GM23338 (cell line): ENCODE measurements at regions not wholly inside any gene's neighbourhood (a gene's known extent, or its start where the extent isn't known, plus 50 kb on each side); places are given as distances from the start of the nearest gene placed in this dataset.

Experiments used
- ATAC-seq: fragments of 200-7000 bp; cut with Tn5 transposase; 3 replicates; pipeline ENCODE4 v1.9.1; 2020
- DNase-seq: peaks from one replicate; pipeline ENCODE4 v3.0.0-alpha.2; 2015; ENCODE audit warnings: low spot score
- H2AFZ ChIP-seq: fragments of 200-600 bp; sonication (generic); 2 replicates; pipeline ENCODE4 v1.8.0; 2016; ENCODE audit warnings: antibody characterized with exemption, mild to moderate bottlenecking, moderate library complexity
- H3F3A ChIP-seq: fragments of 200-600 bp; sonication (generic); replicated peaks from 2 replicates; pipeline ENCODE4 v1.8.0; 2017; ENCODE audit warnings: antibody characterized with exemption, mixed run types, low read depth
- H3K27ac ChIP-seq: fragments of 200-600 bp; sonication (generic); 2 replicates; pipeline ENCODE4 v1.6.1; 2016; ENCODE audit warnings: low read depth
- H3K27me3 ChIP-seq: fragments of 200-600 bp; sonication (generic); 2 replicates; pipeline ENCODE4 v1.8.0; 2016; ENCODE audit warnings: mild to moderate bottlenecking, mixed run types, moderate library complexity; ENCODE audit not compliant: insufficient read depth
- H3K36me3 ChIP-seq: fragments of 200-600 bp; sonication (generic); 2 replicates; pipeline ENCODE4 v1.8.0; 2016; ENCODE audit warnings: mild to moderate bottlenecking; ENCODE audit not compliant: insufficient read depth
- H3K4me1 ChIP-seq: fragments of 200-600 bp; sonication (generic); 2 replicates; pipeline ENCODE4 v1.8.0; 2016; ENCODE audit warnings: mild to moderate bottlenecking, moderate library complexity; ENCODE audit not compliant: insufficient read depth
- H3K4me2 ChIP-seq: fragments of 200-600 bp; sonication (generic); 2 replicates; pipeline ENCODE4 v1.7.1; 2017; ENCODE audit warnings: mixed run types
- H3K4me3 ChIP-seq: fragments of 200-600 bp; sonication (generic); 2 replicates; pipeline ENCODE4 v1.6.1; 2016; ENCODE audit warnings: mixed run types
- H3K79me2 ChIP-seq: fragments of 200-600 bp; sonication (generic); replicated peaks from 2 replicates; pipeline ENCODE4 v1.8.0; 2017; ENCODE audit warnings: mild to moderate bottlenecking; ENCODE audit not compliant: insufficient read depth
- H3K9me2 ChIP-seq: fragments of 200-600 bp; sonication (generic); 2 replicates; pipeline ENCODE4 v1.8.0; 2017; ENCODE audit not compliant: insufficient read depth
- H4K20me1 ChIP-seq: fragments of 200-600 bp; sonication (generic); replicated peaks from 2 replicates; pipeline ENCODE4 v1.8.0; 2017; ENCODE audit warnings: mild to moderate bottlenecking; ENCODE audit not compliant: insufficient read depth
- H3K27ac Mint-ChIP-seq: 2 replicates; pipeline ENCODE4 v1.8.0; 2020; ENCODE audit warnings: inconsistent platforms, mild to moderate bottlenecking, moderate library complexity, mixed read lengths
- H3K27me3 Mint-ChIP-seq: 3 replicates; pipeline ENCODE4 v1.8.0; 2022; ENCODE audit warnings: low read depth, mild to moderate bottlenecking, moderate library complexity, mixed read lengths, inconsistent platforms; ENCODE audit not compliant: insufficient read depth, poor library complexity
- H3K36me3 Mint-ChIP-seq: 3 replicates; pipeline ENCODE4 v1.8.0; 2021; ENCODE audit warnings: low read depth, mild to moderate bottlenecking, inconsistent platforms, moderate library complexity, mixed read lengths
- H3K4me1 Mint-ChIP-seq: 3 replicates; pipeline ENCODE4 v1.8.0; 2020; ENCODE audit warnings: mild to moderate bottlenecking, inconsistent platforms, mixed read lengths
- H3K4me3 Mint-ChIP-seq: 3 replicates; pipeline ENCODE4 v1.8.0; 2021; ENCODE audit warnings: moderate library complexity, mild to moderate bottlenecking, inconsistent platforms, mixed read lengths
- H3K9me3 Mint-ChIP-seq: 3 replicates; pipeline ENCODE4 v1.8.0; 2020; ENCODE audit warnings: moderate library complexity, mild to moderate bottlenecking, inconsistent platforms, mixed read lengths
- CREB1 ChIP-seq: fragments of 250-450 bp; sonication (Bioruptor Pico); IDR thresholded peaks from 2 replicates; pipeline ENCODE4 v1.5.0; 2020; ENCODE audit warnings: low read depth, mild to moderate bottlenecking, moderate library complexity
- EZH2 ChIP-seq: fragments of 200-600 bp; sonication (generic); IDR thresholded peaks from one replicate; pipeline ENCODE4 v1.8.0; 2017; ENCODE audit warnings: antibody characterized with exemption, mild to moderate bottlenecking, low read depth; ENCODE audit not compliant: unreplicated experiment
- JUNB ChIP-seq: IDR thresholded peaks from one replicate; pipeline ENCODE4 v1.6.1; 2016; ENCODE audit warnings: antibody characterized with exemption; ENCODE audit not compliant: unreplicated experiment
- NANOG ChIP-seq: IDR thresholded peaks from 2 replicates; pipeline ENCODE4 v1.6.1; 2016; ENCODE audit warnings: antibody characterized with exemption, borderline replicate concordance
- POLR2AphosphoS5 ChIP-seq: IDR thresholded peaks from 2 replicates; pipeline ENCODE4 v1.6.1; 2016; ENCODE audit warnings: antibody characterized with exemption, low read depth
- REST ChIP-seq: IDR thresholded peaks from one replicate; pipeline ENCODE4 v1.6.1; 2018; ENCODE audit warnings: antibody characterized with exemption; ENCODE audit not compliant: unreplicated experiment
- STAT1 ChIP-seq: IDR thresholded peaks from one replicate; pipeline ENCODE4 v1.6.1; 2016; ENCODE audit warnings: antibody characterized with exemption; ENCODE audit not compliant: unreplicated experiment
- ZNF114 ChIP-seq: fragments of 250-450 bp; sonication (Bioruptor Pico); IDR thresholded peaks from 2 replicates; pipeline ENCODE4 v1.5.0; 2020; ENCODE audit warnings: mild to moderate bottlenecking, moderate library complexity
- ZNF331 ChIP-seq: fragments of 250-450 bp; sonication (Bioruptor Pico); IDR thresholded peaks from 2 replicates; pipeline ENCODE4 v1.5.0; 2020; ENCODE audit warnings: low read depth, mild to moderate bottlenecking, moderate library complexity
- ZNF462 ChIP-seq: fragments of 250-450 bp; sonication (Bioruptor Pico); IDR thresholded peaks from 2 replicates; pipeline ENCODE4 v1.5.0; 2020; ENCODE audit warnings: mild to moderate bottlenecking, moderate library complexity

- Histone ChIP-seq H3K4me2 (no peak overlapping the region), H3F3A (no peaks in the 10 kb centered on the region), H3K27me3 (no peaks in the 10 kb centered on the region), H3K79me2 (no peaks in the 10 kb centered on the region), H3K36me3 (no peaks in the 10 kb centered on the region), H2AFZ (no peak overlapping the region), H3K4me1 (no peaks in the 10 kb centered on the region), H3K4me3 (no peak overlapping the region), H3K9me2 (no peaks in the 10 kb centered on the region), H3K27ac (no peak overlapping the region), H4K20me1 (no peaks in the 10 kb centered on the region)
- Mint-ChIP-seq H3K4me1 (peaks cover 5% of the 10 kb centered on the region; the same call in 1 of the 3 replicates), H3K36me3 (peaks cover 11% of the 10 kb centered on the region), H3K27ac (no peak overlapping the region), H3K27me3 (peaks cover 2% of the 10 kb centered on the region), H3K9me3 (peaks cover 34% of the 10 kb centered on the region), H3K4me3 (no peak overlapping the region)
- no peak for ATAC-seq
- no peak for DNase-seq
- TF ChIP-seq ZNF331 (no peak), JUNB (no peak), STAT1 (no peak), ZNF114 (CRISPR knock-in tag) (no peak), EZH2 (no peak), POLR2AphosphoS5 (no peak), NANOG (no peak), REST (no peak)
Observed at GRCh38 chr6:169153401-169153800, 100.2 kb downstream of the THBS2 start.

DNA sequence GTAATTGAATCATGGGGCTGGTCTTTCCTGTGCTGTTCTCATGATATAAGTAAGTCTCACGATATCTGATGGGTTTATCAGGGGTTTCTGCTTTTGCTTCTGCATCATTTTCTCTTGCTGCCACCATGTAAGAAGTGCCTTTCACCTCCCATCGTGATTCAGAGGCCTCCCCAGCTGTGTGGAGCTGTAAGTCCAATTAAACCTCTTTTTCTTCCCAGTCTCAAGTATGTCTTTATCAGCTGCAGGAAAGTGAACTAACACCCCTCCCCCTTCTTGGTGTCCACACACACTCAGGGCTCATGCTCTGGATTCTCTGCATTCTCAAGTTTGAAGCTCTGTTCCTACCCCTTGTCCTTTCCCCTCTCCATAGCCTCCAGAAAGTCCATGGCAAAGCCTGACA, 107.1 kb downstream of the THBS2 start:
- Histone ChIP-seq H3F3A (no peaks in the 10 kb centered on the region), H3K36me3 (no peaks in the 10 kb centered on the region), H2AFZ (no peak overlapping the region; the same call in 1 of the 2 replicates), H3K27ac (no peak overlapping the region), H3K9me2 (0 out of 2 replicates have a peak, but pooled peaks cover 4% of the 10 kb centered on the region), H3K4me3 (no peak overlapping the region), H3K79me2 (no peaks in the 10 kb centered on the region), H3K4me1 (no peaks in the 10 kb centered on the region), H3K27me3 (no peaks in the 10 kb centered on the region), H3K4me2 (no peak overlapping the region), H4K20me1 (no peaks in the 10 kb centered on the region)
- H3K27ac Mint-ChIP-seq, result no peak overlapping the region
- H3K4me1 Mint-ChIP-seq, result no peaks in the 10 kb centered on the region
- H3K9me3 Mint-ChIP-seq, result peaks cover 41% of the 10 kb centered on the region
- H3K4me3 Mint-ChIP-seq, result no peak overlapping the region
- ATAC-seq, result no peak
- TF ChIP-seq CREB1 (CRISPR knock-in tag) (no peak), ZNF462 (CRISPR knock-in tag) (no peak)
- DNase-seq, result no peak
- peaks cover 15% of the 10 kb centered on the region for H3K36me3 Mint-ChIP-seq
- no peaks in the 10 kb centered on the region for H3K27me3 Mint-ChIP-seq
